Endothelial cell of umbilical vein (primary cell): ENCODE measurements at regions not wholly inside any gene's neighbourhood (a gene's known extent, or its start where the extent isn't known, plus 50 kb on each side); places are given as distances from the start of the nearest gene placed in this dataset.

ENCODE experiments used
- BruUV-seq: library from RNA; stranded (reverse); fragments of 400-500 nt; replicated peaks from 2 replicates; lab custom pipeline; 2021; lab: Mats Ljungman, UMichigan
- CTCF ChIA-PET: fragments of 300-600, 350-600 bp; sonication (Branson Sonifier 250); formaldehyde crosslinking; loops from one replicate; lab custom pipeline; 2021; ENCODE audit warnings: antibody characterized with exemption, inconsistent platforms; lab: Charles Lee
- POLR2A ChIA-PET: fragments of 300-600, 350-600 bp; sonication (Branson Sonifier 250); formaldehyde crosslinking; loops from one replicate; lab custom pipeline; 2021; ENCODE audit warnings: antibody characterized with exemption, inconsistent platforms; lab: Charles Lee
- DNase-seq: peaks from one replicate; pipeline ENCODE4 v3.0.0-alpha.2; 2011; ENCODE audit warnings: low read depth, low spot score
- FAIRE-seq: peaks from 2 replicates; lab custom pipeline; 2011; peaks lifted over from hg19 to GRCh38; lab: Jason Lieb, UNC
- H2AFZ ChIP-seq: 2 replicates; pipeline ENCODE4 v1.6.0; 2012; ENCODE audit warnings: low read depth, low read length, control low read depth, inconsistent platforms
- H3K27ac ChIP-seq: 2 replicates; pipeline ENCODE4 v1.5.1; 2011; ENCODE audit warnings: low read depth, mild to moderate bottlenecking, control low read depth, low read length, moderate library complexity; ENCODE audit not compliant: insufficient read depth
- H3K27me3 ChIP-seq, 2 experiments: 2 replicates each; pipeline versions ENCODE4 v1.6.0 to v1.6.1; 2011; ENCODE audit warnings: low read length in 2 of 2, mixed read lengths in 1 of 2; ENCODE audit not compliant: control insufficient read depth in 2 of 2, insufficient read depth in 2 of 2
- H3K36me3 ChIP-seq, 2 experiments: 2 replicates in 1 of 2; 3 replicates in 1 of 2; pipeline ENCODE4 v1.5.1; 2011; ENCODE audit warnings: low read length in 2 of 2, mild to moderate bottlenecking in 1 of 2, moderate library complexity in 1 of 2; ENCODE audit not compliant: control insufficient read depth in 2 of 2, insufficient read depth in 2 of 2; ENCODE audit errors: extremely low read depth in 1 of 2
- H3K4me1 ChIP-seq: 3 replicates; pipeline ENCODE4 v1.5.1; 2011; ENCODE audit warnings: mild to moderate bottlenecking, low read length; ENCODE audit not compliant: control insufficient read depth, insufficient read depth; ENCODE audit errors: extremely low read depth
- H3K4me2 ChIP-seq: 2 replicates; pipeline ENCODE4 v1.6.1; 2011; ENCODE audit warnings: low read length, control low read depth, mixed read lengths; ENCODE audit not compliant: insufficient read depth
- H3K4me3 ChIP-seq, 3 experiments: fragments of 200-600 bp in 1 of 3; sonication (generic), shearing (Covaris generic) in 1 of 3; replicated peaks in 1 of 3; 2 replicates each; pipeline ENCODE4 v1.5.1; 2011 to 2016; ENCODE audit warnings: control low read depth in 3 of 3, low read length in 3 of 3, mild to moderate bottlenecking in 2 of 3, inconsistent platforms in 1 of 3, low read depth in 1 of 3, moderate library complexity in 1 of 3; ENCODE audit not compliant: insufficient read depth in 1 of 3
- H3K79me2 ChIP-seq: 2 replicates; pipeline ENCODE4 v1.6.0; 2012; ENCODE audit warnings: low read length, inconsistent platforms; ENCODE audit not compliant: control insufficient read depth, insufficient read depth
- H3K9ac ChIP-seq: replicated peaks from 2 replicates; pipeline ENCODE3; 2011; ENCODE audit warnings: low read length, control low read depth; ENCODE audit not compliant: insufficient read depth; ENCODE audit errors: extremely low read depth
- H3K9me1 ChIP-seq: replicated peaks from 3 replicates; pipeline ENCODE4 v1.6.0; 2011; ENCODE audit warnings: mild to moderate bottlenecking, low read length; ENCODE audit not compliant: control insufficient read depth, insufficient read depth; ENCODE audit errors: extremely low read depth
- H3K9me3 ChIP-seq: replicated peaks from 2 replicates; pipeline ENCODE4 v1.5.1; 2012; ENCODE audit warnings: low read length, inconsistent platforms; ENCODE audit not compliant: control insufficient read depth, insufficient read depth
- H4K20me1 ChIP-seq: replicated peaks from 2 replicates; pipeline ENCODE3; 2011; ENCODE audit warnings: mild to moderate bottlenecking, low read length; ENCODE audit not compliant: control insufficient read depth, insufficient read depth; ENCODE audit errors: extremely low read depth
- CTCF ChIP-seq, 2 donors: IDR thresholded peaks; 1 replicate in 1 of 2; 2 replicates in 1 of 2; pipeline ENCODE4 v1.5.1; 2011; ENCODE audit warnings: low read length in 2 of 2, mild to moderate bottlenecking in 2 of 2, moderate library complexity in 2 of 2, control low read depth in 1 of 2, inconsistent platforms in 1 of 2, low read depth in 1 of 2; ENCODE audit not compliant: insufficient read depth in 1 of 2; ENCODE audit errors: extremely low read depth in 1 of 2
- EZH2 ChIP-seq: IDR thresholded peaks from 2 replicates; pipeline ENCODE4 v1.6.1; 2012; ENCODE audit warnings: borderline replicate concordance, low read depth, mild to moderate bottlenecking, moderate library complexity, low read length, inconsistent platforms; ENCODE audit not compliant: severe bottlenecking
- FOS ChIP-seq: IDR thresholded peaks from 2 replicates; pipeline ENCODE4 v1.6.1; 2011; ENCODE audit warnings: mild to moderate bottlenecking, low read length, moderate library complexity, borderline replicate concordance; ENCODE audit not compliant: insufficient read depth
- GATA2 ChIP-seq: IDR thresholded peaks from 2 replicates; pipeline ENCODE4 v1.7.0; 2011; ENCODE audit warnings: low read depth, mild to moderate bottlenecking, moderate library complexity, mixed read lengths, low read length; ENCODE audit not compliant: insufficient read length, insufficient read depth
- JUN ChIP-seq: IDR thresholded peaks from 2 replicates; pipeline ENCODE4 v1.6.1; 2011; ENCODE audit warnings: borderline replicate concordance, low read depth; ENCODE audit not compliant: insufficient read length, insufficient read depth
- MAX ChIP-seq: IDR thresholded peaks from 2 replicates; pipeline ENCODE4 v1.6.1; 2011; ENCODE audit not compliant: insufficient read depth, insufficient read length
- MYC ChIP-seq: IDR thresholded peaks from one replicate; pipeline ENCODE4 v1.6.1; 2011; ENCODE audit warnings: mild to moderate bottlenecking, low read depth, low read length
- dilution Hi-C: fragments of 300-500 bp; cut with MboI; formaldehyde crosslinking; loops from one replicate; pipeline ENCODE4 v1.15.0; 2019; ENCODE audit warnings: low sequenced_read_pairs; ENCODE audit not compliant: extremely low pct_ligation_motif_present
- intact Hi-C: fragments of 100-400 bp; cut with micrococcal nuclease; formaldehyde crosslinking; loops from one replicate; pipeline ENCODE4 v1.10.0; 2022

GRCh38 chr22:48520884-48521588, 1306.6 kb downstream of the BRD1 start:
- DNase-seq (no peak), FAIRE-seq (no peak)
- H3K4me1 ChIP-seq: no peaks in the 10 kb centered on the region
- H2AFZ ChIP-seq: no peak overlapping the region
- dilution Hi-C loops: no loop called here
- no peak overlapping the region for H3K27ac ChIP-seq
- H4K20me1 ChIP-seq: no peaks in the 10 kb centered on the region
- no peaks in the 10 kb centered on the region for H3K9me1 ChIP-seq
- BruUV-seq: no TSS peak
- CTCF ChIA-PET: no interaction called here
- H3K9me3 ChIP-seq: peaks cover 7% of the 10 kb centered on the region
- H3K4me3 ChIP-seq: no peak overlapping the region
- no peak for TF ChIP-seq JUN
- TF ChIP-seq MYC: no peak
- no peak for TF ChIP-seq MAX
- no peak for TF ChIP-seq GATA2
- no peak for TF ChIP-seq FOS
- no peak for TF ChIP-seq EZH2
- H3K4me2 ChIP-seq: no peak overlapping the region
- H3K9ac ChIP-seq: no peak overlapping the region
- no peaks in the 10 kb centered on the region for H3K79me2 ChIP-seq
- POLR2A ChIA-PET: no interaction called here
- intact Hi-C loops: no loop called here
- H3K36me3 ChIP-seq: no peaks in the 10 kb centered on the region
- no peaks in the 10 kb centered on the region for H3K27me3 ChIP-seq

- TF ChIP-seq CTCF (IDR thresholded peaks at IDR 0.05; ENCODE audit: extremely low read depth in 1 of 2, insufficient read depth in 1 of 2, low read depth in 1 of 2, low read length in 2 of 2) (no peak), EZH2 (no peak), FOS (no peak)
- H3K79me2 ChIP-seq: no peaks in the 10 kb centered on the region
- H4K20me1 ChIP-seq: no peaks in the 10 kb centered on the region
- no peaks in the 10 kb centered on the region for H3K36me3 ChIP-seq
- no peak overlapping the region for H3K4me2 ChIP-seq
- DNase-seq (no peak), FAIRE-seq (no peak)
- H3K27me3 ChIP-seq: no peaks in the 10 kb centered on the region
- no peak overlapping the region for H3K9ac ChIP-seq
- intact Hi-C loops: no loop called here
- ChIA-PET CTCF (no interaction called here), POLR2A (no interaction called here)
- no peak overlapping the region for H2AFZ ChIP-seq
- peaks cover 4% of the 10 kb centered on the region for H3K9me3 ChIP-seq
- no peak overlapping the region for H3K4me3 ChIP-seq
- dilution Hi-C loops: no loop called here
- BruUV-seq: no TSS peak
- H3K27ac ChIP-seq: no peak overlapping the region
- H3K9me1 ChIP-seq: no peaks in the 10 kb centered on the region
- no peaks in the 10 kb centered on the region for H3K4me1 ChIP-seq
Observed at GRCh38 chr22:48520207-48520606, 1307.5 kb downstream of the BRD1 start.
